Activated CD4-positive, alpha-beta T cell treated with anti-CD3 and anti-CD28 coated beads for 36 hours (primary cell): ENCODE measurements at regions not wholly inside any gene's neighbourhood (a gene's known extent, or its start where the extent isn't known, plus 50 kb on each side); places are given as distances from the start of the nearest gene placed in this dataset.

Experiments used
- ATAC-seq: fragments of 200-7000 bp; cut with Tn5 transposase; one replicate; pipeline ENCODE4 v1.10.0; 2021; ENCODE audit warnings: mild to moderate bottlenecking, moderate library complexity
- CTCF ChIA-PET: fragments of 350-600 bp; sonication (Branson Sonifier 250); formaldehyde crosslinking; loops from one replicate; lab custom pipeline; 2021; ENCODE audit warnings: antibody characterized with exemption; lab: Charles Lee
- POLR2A ChIA-PET: fragments of 350-600 bp; sonication (Branson Sonifier 250); formaldehyde crosslinking; loops from one replicate; lab custom pipeline; 2021; ENCODE audit warnings: antibody characterized with exemption, inconsistent platforms; lab: Charles Lee
- DNase-seq: peaks from one replicate; pipeline ENCODE4 v3.0.0-alpha.2; 2020
- H3K27ac Mint-ChIP-seq: one replicate; pipeline ENCODE4 v1.8.0; 2021; ENCODE audit warnings: mixed read lengths
- H3K27me3 Mint-ChIP-seq: one replicate; pipeline ENCODE4 v1.8.0; 2021; ENCODE audit warnings: mixed read lengths
- H3K36me3 Mint-ChIP-seq: one replicate; pipeline ENCODE4 v1.8.0; 2021; ENCODE audit warnings: low read depth, mixed read lengths
- H3K4me1 Mint-ChIP-seq: one replicate; pipeline ENCODE4 v1.8.0; 2021; ENCODE audit warnings: mixed read lengths
- H3K4me3 Mint-ChIP-seq: one replicate; pipeline ENCODE4 v1.8.0; 2021; ENCODE audit warnings: mild to moderate bottlenecking, moderate library complexity, mixed read lengths
- H3K9me3 Mint-ChIP-seq: one replicate; pipeline ENCODE4 v1.8.0; 2021; ENCODE audit warnings: low read depth, mixed read lengths
- intact Hi-C, 2 experiments: fragments of 100-400 bp; cut with DNase I in 1 of 2; cut with micrococcal nuclease in 1 of 2; formaldehyde crosslinking; loops; one replicate each; pipeline versions ENCODE4 v1.14.2 to v1.15.1; 2022 to 2024; cut with DNase I, micrococcal nuclease

DNA sequence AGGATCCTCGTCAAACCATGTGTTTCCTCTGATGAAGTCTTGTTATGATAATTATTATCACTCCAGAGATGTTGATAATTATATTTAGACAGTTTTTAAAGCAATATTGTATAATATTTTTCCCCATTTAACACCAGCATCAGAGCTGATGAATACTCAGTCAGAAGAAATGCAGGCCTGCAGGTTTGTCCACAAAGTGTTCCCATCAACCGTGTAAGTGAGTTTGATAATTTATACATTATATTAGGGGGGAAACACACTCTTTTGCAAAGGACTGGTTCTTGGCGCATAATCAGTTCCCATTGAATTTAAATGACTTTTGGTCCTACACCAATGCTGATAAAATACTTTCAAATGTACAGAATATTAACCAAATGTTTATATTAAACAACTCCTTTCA lies 454.8 kb downstream of the TOX3 start:
- ATAC-seq = no peak
- H3K9me3 Mint-ChIP-seq = peaks cover 1% of the 10 kb centered on the region
- H3K4me1 Mint-ChIP-seq = no peaks in the 10 kb centered on the region

DNA sequence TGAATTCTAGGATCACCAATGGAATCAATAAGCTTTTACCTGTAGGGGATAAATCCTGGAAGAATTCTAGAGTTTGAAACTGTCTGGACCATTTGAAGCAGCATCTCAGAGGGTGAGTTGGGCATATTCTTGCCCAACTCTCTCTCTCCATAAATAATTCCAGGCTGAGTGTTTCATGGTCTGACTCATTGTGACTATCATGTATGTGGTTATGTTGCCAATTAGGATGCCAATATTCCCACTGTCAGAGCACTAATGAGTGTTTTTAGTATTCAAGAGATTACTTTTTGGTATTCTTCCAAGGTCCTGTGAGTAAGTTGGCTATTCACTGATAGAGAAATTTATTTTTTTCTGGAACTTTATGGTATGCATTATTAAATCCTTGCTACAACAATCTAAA lies 456.9 kb downstream of the TOX3 start:
- no peaks in the 10 kb centered on the region for H3K36me3 Mint-ChIP-seq
- intact Hi-C loops = no loop called here
- POLR2A ChIA-PET = no interaction called here
- H3K4me1 Mint-ChIP-seq = no peaks in the 10 kb centered on the region
- CTCF ChIA-PET = no interaction called here
- peaks cover 3% of the 10 kb centered on the region for H3K9me3 Mint-ChIP-seq
- H3K27ac Mint-ChIP-seq = no peak overlapping the region
- H3K4me3 Mint-ChIP-seq = no peak overlapping the region
- H3K27me3 Mint-ChIP-seq = no peaks in the 10 kb centered on the region
- DNase-seq (no peak), ATAC-seq (no peak)

More for the DNA sequence above, 454.8 kb downstream of the TOX3 start:
- intact Hi-C loops = no loop called here
- Mint-ChIP-seq H3K4me3 (no peak overlapping the region), H3K36me3 (no peaks in the 10 kb centered on the region), H3K27ac (no peak overlapping the region), H3K27me3 (no peaks in the 10 kb centered on the region)
- no peak for DNase-seq
- POLR2A ChIA-PET = no interaction called here
- CTCF ChIA-PET = no interaction called here

DNA sequence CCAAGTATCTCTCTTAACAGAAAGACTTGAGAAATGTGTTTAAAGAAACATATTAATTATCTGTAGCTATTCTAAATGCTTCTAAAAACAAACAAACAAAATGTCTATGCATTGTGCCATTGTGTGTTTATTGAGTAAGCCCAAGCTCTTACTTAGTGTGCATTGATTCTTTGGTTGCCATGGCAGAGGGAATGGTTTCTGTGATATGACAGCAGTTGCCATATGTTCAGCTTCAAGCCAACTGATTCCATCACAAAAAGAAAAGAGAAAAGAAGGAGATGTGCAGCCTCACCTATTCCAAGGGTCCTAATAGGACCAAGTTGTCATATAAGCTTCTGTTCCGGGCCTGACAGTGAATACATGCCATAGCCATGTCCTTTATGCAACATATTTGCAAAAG lies 457.5 kb downstream of the TOX3 start:
- Mint-ChIP-seq H3K4me1 (no peaks in the 10 kb centered on the region), H3K4me3 (no peak overlapping the region), H3K27ac (no peak overlapping the region), H3K36me3 (no peaks in the 10 kb centered on the region), H3K9me3 (peaks cover 3% of the 10 kb centered on the region), H3K27me3 (no peaks in the 10 kb centered on the region)
- intact Hi-C loops = no loop called here
- ATAC-seq = no peak
- no peak for DNase-seq
- ChIA-PET CTCF (no interaction called here), POLR2A (no interaction called here)

DNA sequence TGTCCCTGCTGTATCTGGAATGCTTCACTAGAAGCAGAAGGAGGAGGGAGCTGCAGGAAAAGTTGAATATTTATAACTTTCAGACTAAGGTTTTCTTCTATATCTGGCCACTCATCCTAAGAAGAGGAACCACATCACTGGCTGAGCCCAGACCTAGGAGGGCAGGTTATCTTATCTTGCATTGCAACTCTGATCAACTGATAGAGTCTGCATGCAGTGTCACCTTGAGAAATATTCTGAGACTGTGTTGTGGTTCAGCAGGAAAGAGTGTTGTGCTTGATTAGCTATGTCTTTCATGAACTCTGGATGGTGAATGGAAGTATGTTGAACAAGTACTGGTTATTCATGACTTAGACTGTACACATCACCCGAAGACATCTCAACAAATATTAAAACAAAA lies 460.0 kb downstream of the TOX3 start:
- CTCF ChIA-PET = no interaction called here
- ATAC-seq (no peak), DNase-seq (no peak)
- intact Hi-C loops = no loop called here
- no peak overlapping the region for H3K4me3 Mint-ChIP-seq
- POLR2A ChIA-PET = no interaction called here
- H3K36me3 Mint-ChIP-seq = no peaks in the 10 kb centered on the region
- no peak overlapping the region for H3K27ac Mint-ChIP-seq
- peaks cover 3% of the 10 kb centered on the region for H3K9me3 Mint-ChIP-seq
- no peaks in the 10 kb centered on the region for H3K4me1 Mint-ChIP-seq
- H3K27me3 Mint-ChIP-seq = no peaks in the 10 kb centered on the region

DNA sequence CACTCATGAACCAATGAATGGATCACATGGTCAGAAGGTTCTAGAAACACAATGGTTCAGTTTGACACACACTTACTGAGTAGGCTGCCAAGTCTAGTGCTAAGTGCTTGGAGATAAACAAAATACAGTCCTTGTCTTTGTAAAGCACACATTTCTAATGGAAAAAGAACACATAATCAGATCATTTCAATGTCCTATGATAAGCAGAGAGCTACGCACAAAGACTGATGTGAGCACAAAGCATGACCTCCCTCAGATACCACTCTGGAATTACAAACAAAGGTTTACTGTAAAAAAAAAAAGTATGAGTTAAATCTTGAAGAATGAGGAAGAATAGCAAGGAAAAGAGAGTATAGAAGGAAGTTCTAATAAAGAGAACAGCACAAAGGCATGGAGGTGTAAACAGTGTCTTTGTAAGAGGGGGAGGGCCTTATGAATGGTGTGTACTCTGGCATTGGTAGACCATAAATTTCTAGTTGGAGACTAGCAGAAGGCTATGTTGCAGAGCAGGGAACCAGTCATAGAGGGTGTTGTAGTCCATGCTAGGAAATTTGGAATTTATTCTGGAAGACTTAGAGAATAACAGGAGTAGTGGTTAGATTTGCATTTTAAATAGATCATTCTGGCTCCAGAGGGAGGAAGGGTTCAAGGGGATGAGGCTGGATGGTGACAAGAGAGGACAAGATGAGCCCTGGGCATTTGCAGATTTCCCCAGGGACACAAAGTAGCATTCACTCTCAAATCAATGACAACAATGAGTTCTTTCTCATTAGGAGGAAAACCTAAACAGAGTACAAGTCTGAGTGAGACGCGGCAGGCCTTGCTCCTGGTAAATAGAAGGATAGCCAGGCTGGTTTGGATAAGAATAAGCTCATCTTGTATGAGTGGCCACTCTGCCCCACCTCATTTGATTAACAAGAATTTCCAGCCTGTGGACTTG lies 468.0 kb downstream of the TOX3 start:
- DNase-seq (no peak), ATAC-seq (no peak)
- ChIA-PET CTCF (no interaction called here), POLR2A (no interaction called here)
- intact Hi-C loops = no loop called here
- H3K27me3 Mint-ChIP-seq = no peaks in the 10 kb centered on the region
- H3K27ac Mint-ChIP-seq = no peak overlapping the region
- H3K4me3 Mint-ChIP-seq = no peak overlapping the region
- peaks cover 4% of the 10 kb centered on the region for H3K9me3 Mint-ChIP-seq
- H3K4me1 Mint-ChIP-seq = no peaks in the 10 kb centered on the region
- H3K36me3 Mint-ChIP-seq = no peaks in the 10 kb centered on the region

DNA sequence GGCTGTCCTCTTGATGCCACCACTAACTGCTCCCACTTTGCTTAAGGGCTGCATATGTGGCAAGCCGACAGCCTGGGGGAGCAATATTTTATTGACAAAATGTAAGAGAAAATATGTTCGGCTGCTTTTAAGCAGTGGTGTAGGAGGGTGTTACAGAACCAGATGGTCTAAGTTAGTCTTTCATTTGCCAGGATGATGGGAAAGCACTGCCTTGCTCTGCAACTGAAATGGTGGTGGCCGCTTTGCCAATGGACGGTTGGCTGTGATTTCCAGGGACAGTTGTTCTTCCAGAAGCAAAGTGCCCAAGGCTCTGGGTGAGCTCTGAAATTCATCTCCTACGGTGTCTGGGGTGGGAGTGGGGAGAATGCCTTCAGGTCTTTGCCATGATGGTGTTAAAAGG lies 469.3 kb downstream of the TOX3 start:
- no peak for DNase-seq
- no peaks in the 10 kb centered on the region for H3K4me1 Mint-ChIP-seq
- ATAC-seq = no peak
- intact Hi-C loops = no loop called here
- H3K27ac Mint-ChIP-seq = no peak overlapping the region
- peaks cover 7% of the 10 kb centered on the region for H3K9me3 Mint-ChIP-seq
- ChIA-PET CTCF (no interaction called here), POLR2A (no interaction called here)
- H3K36me3 Mint-ChIP-seq = no peaks in the 10 kb centered on the region
- H3K27me3 Mint-ChIP-seq = no peaks in the 10 kb centered on the region
- no peak overlapping the region for H3K4me3 Mint-ChIP-seq

DNA sequence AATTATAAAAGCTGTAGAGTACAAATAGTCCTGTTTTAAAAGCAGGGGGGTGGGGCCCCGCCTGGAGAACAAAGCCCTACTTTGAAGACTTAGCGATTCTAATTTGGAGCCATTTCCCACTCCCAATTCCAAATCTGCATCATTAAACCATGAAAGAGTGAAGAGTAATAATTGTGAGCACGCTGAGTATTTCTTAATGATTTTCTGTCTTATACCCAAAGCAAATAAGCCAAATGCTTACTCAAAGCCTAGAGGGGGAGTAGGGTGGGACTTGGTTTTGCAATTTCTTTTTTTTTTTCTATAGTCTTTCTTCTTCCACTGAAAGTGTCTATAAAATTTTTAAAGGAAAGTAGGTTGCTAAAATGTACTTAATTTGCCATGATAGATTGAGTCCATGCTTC lies 470.1 kb downstream of the TOX3 start:
- intact Hi-C loops = no loop called here
- ATAC-seq = no peak
- Mint-ChIP-seq H3K27me3 (no peaks in the 10 kb centered on the region), H3K36me3 (no peaks in the 10 kb centered on the region), H3K4me3 (no peak overlapping the region), H3K4me1 (no peaks in the 10 kb centered on the region), H3K9me3 (peaks cover 7% of the 10 kb centered on the region), H3K27ac (no peak overlapping the region)
- CTCF ChIA-PET = no interaction called here
- POLR2A ChIA-PET = no interaction called here
- DNase-seq = no peak

DNA sequence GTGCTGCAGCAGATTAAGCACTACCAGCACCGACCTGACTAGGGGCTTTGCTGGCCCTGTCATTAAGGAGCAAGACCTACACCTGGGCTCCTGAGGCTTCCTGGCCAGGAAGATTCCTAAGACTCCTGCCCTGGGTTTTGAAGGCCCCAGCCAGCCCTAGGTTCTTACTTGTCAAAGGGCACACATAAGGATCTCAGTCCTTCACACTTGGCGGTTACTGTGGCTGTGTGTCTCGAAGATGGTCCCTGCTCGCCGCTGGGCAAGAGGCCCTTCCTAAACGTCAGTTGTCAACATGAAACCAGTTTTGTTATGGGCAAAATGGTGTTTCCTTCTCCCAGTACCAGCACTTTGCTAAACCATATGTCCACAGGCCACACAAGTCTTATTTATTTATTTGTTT lies 470.6 kb downstream of the TOX3 start:
- H3K9me3 Mint-ChIP-seq = peaks cover 7% of the 10 kb centered on the region
- ATAC-seq = no peak
- intact Hi-C loops = no loop called here
- POLR2A ChIA-PET = no interaction called here
- DNase-seq = no peak
- no peaks in the 10 kb centered on the region for H3K27me3 Mint-ChIP-seq
- no peaks in the 10 kb centered on the region for H3K36me3 Mint-ChIP-seq
- H3K27ac Mint-ChIP-seq = no peak overlapping the region
- no peaks in the 10 kb centered on the region for H3K4me1 Mint-ChIP-seq
- CTCF ChIA-PET = no interaction called here
- no peak overlapping the region for H3K4me3 Mint-ChIP-seq

DNA sequence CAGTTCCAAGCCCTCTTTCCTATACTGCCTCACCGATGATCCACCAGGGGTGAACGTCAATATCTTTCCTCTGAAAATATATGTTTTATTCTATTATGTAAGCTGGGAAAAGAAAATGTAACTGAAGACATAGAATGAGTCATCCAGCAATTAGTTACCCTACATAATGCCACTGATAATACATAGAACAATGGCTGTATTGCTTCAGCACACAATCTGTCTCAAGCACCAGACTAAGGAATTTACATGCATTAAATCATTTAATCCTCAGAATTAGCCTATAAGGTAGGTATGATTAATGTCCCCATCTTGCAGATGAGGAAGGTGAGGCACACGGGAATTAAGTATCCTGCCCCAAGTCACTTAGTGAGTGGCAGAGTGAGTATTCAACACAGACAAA lies 472.8 kb downstream of the TOX3 start:
- no peaks in the 10 kb centered on the region for H3K4me1 Mint-ChIP-seq

DNA sequence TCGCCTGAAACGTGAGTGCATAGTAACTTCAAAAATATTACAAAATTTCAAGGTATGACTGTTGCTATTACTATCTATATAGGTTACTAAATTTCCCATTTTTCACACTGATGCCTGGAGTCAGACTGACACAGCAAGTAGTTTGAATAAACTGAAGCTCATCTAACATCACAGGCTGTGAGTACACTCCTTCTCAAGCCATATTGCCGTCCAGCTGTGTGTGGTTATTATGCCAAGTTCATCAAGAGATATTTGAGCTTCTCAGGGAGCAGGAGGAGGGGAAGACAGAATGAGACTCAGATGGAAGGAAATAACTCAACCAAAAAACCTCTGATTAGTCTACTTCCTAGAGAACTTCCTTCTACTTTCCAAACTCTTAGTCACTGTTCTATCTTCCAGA lies 473.9 kb downstream of the TOX3 start:
- DNase-seq (no peak), ATAC-seq (no peak)
- Mint-ChIP-seq H3K9me3 (peaks cover 7% of the 10 kb centered on the region), H3K36me3 (no peaks in the 10 kb centered on the region), H3K27me3 (no peaks in the 10 kb centered on the region), H3K4me1 (no peaks in the 10 kb centered on the region), H3K4me3 (no peak overlapping the region), H3K27ac (no peak overlapping the region)
- ChIA-PET POLR2A (no interaction called here), CTCF (interaction anchor here (0.6 kb wide), 2 partner anchors 16 to 28 kb away, joined by 3 read pairs; no protein-coding TSS in a partner anchor)
- intact Hi-C loops = no loop called here

More for the DNA sequence above, 472.8 kb downstream of the TOX3 start:
- CTCF ChIA-PET = no interaction called here
- Mint-ChIP-seq H3K36me3 (no peaks in the 10 kb centered on the region), H3K27me3 (no peaks in the 10 kb centered on the region), H3K27ac (no peak overlapping the region), H3K4me3 (no peak overlapping the region), H3K9me3 (peaks cover 10% of the 10 kb centered on the region)
- intact Hi-C loops = no loop called here
- DNase-seq (no peak), ATAC-seq (no peak)
- POLR2A ChIA-PET = no interaction called here

DNA sequence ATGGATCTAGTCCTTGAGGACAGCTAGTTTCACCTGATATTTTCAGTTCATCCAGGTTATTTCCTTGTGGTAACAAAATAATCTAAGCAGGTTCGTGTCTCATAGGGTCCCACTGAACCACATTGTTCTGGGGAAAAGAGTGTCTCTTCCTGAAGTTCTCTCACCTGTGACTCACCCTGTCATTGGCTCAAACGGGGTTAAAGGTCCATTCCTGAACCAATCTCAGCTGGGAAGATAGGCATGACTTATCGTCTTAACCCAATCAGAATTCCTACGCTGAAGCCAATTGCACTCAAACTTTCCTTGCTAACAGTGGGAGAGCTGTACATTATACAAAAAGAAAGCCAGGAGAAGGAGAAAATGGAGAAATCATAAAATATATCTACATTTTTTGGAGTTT lies 475.8 kb downstream of the TOX3 start:
- Mint-ChIP-seq H3K27ac (no peak overlapping the region), H3K27me3 (no peaks in the 10 kb centered on the region), H3K4me1 (no peaks in the 10 kb centered on the region), H3K36me3 (no peaks in the 10 kb centered on the region), H3K9me3 (peaks cover 7% of the 10 kb centered on the region), H3K4me3 (no peak overlapping the region)
- ATAC-seq (no peak), DNase-seq (no peak)
- CTCF ChIA-PET = no interaction called here
- intact Hi-C loops = no loop called here
- POLR2A ChIA-PET = no interaction called here

DNA sequence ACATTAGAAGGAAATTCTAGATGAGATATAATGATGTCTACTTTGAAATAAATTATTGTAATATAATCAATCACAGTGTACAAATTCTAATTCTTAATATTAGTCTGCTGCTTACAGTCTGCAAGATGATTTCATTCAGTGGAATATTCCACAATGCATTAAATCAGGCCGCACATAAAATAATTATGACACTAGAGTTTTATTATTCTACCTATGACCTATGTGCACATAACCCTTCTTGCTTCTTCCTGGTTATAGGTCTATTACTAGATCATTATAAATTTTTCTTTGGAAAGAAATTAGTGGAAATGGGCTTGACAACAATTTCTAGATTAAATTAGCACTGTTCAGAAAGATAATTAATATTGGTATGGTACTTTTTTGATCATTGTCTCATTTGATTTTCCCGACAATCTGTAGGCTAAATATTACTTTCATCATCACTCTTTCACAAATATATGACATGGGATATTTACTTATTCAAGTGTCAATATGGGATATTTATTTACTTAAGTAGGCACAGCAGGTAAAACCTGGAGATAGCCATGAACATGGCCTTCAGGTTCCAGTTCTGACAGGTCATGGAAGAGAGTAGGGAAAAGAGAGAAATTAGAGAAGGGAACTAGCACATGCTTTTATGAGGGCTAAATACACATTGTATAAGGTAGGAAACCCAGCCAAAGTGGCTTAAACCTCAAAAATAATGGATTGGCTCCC lies 476.4 kb downstream of the TOX3 start:
- Mint-ChIP-seq H3K4me1 (no peaks in the 10 kb centered on the region), H3K4me3 (no peak overlapping the region), H3K27me3 (no peaks in the 10 kb centered on the region), H3K27ac (no peak overlapping the region), H3K9me3 (peaks cover 7% of the 10 kb centered on the region), H3K36me3 (no peaks in the 10 kb centered on the region)
- ATAC-seq (no peak), DNase-seq (no peak)
- intact Hi-C loops = no loop called here
- ChIA-PET CTCF (interaction anchor here (0.5 kb wide), 1 partner anchor 91 kb away, joined by 3 read pairs; no protein-coding TSS in a partner anchor), POLR2A (no interaction called here)
